ENCODE measurements at regions not wholly inside any gene's neighbourhood (a gene's known extent, or its start where the extent isn't known, plus 50 kb on each side); places are given as distances from the start of the nearest gene placed in this dataset.
"Not testable (repeated sequence)": the region's sequence is repeated elsewhere in the genome, so short reads cannot be mapped to it uniquely, and the experiment has no call there.

- DNase-seq (ENCODE audit: low read depth) = no peak
These were observed 110.7 kb downstream of the UTRN start for GRCh38 chr6:144395826-144396225.

- DNase-seq (ENCODE audit: low read depth) = peak; percentile 36
These were observed 112.0 kb downstream of the UTRN start for GRCh38 chr6:144397141-144397540.

GRCh38 chr6:144400321-144400720 is 115.2 kb downstream of the UTRN start:
- no peak for DNase-seq (ENCODE audit: low read depth)

GRCh38 chr6:144401736-144402733 is 116.9 kb downstream of the UTRN start:
- no peak for DNase-seq (ENCODE audit: low read depth)

GRCh38 chr6:144402750-144403149 is 117.6 kb downstream of the UTRN start:
- DNase-seq (ENCODE audit: low read depth) = no peak

- no peak for DNase-seq (ENCODE audit: low read depth)
These were observed 120.0 kb downstream of the UTRN start for GRCh38 chr6:144405163-144405562.

- DNase-seq (ENCODE audit: low read depth) = no peak
These were observed 121.7 kb downstream of the UTRN start for GRCh38 chr6:144406796-144407195.

GRCh38 chr6:144408161-144408560 is 123.0 kb downstream of the UTRN start:
- peak; percentile 77 for DNase-seq (ENCODE audit: low read depth)

- no peak for DNase-seq (ENCODE audit: low read depth)
These were observed 124.9 kb downstream of the UTRN start for GRCh38 chr6:144410059-144410458.

- DNase-seq (ENCODE audit: low read depth) = not testable (repeated sequence)
These were observed 125.4 kb downstream of the UTRN start for GRCh38 chr6:144410574-144410973.

GRCh38 chr6:144411531-144412165 is 126.5 kb downstream of the UTRN start:
- no peak for DNase-seq (ENCODE audit: low read depth)

- DNase-seq (ENCODE audit: low read depth) = no peak
These were observed 128.3 kb downstream of the UTRN start for GRCh38 chr6:144413418-144413817.

- DNase-seq (ENCODE audit: low read depth) = peak; percentile 70
These were observed 129.9 kb downstream of the UTRN start for GRCh38 chr6:144415014-144415413.

GRCh38 chr6:144415835-144416237 is 130.7 kb downstream of the UTRN start:
- DNase-seq (ENCODE audit: low read depth) = peak; percentile 12

- no peak for DNase-seq (ENCODE audit: low read depth)
These were observed 131.1 kb downstream of the UTRN start for GRCh38 chr6:144416244-144416643.

GRCh38 chr6:144416773-144417172 is 131.6 kb downstream of the UTRN start:
- no peak for DNase-seq (ENCODE audit: low read depth)

GRCh38 chr6:144417681-144418080 is 132.5 kb downstream of the UTRN start:
- no peak for DNase-seq (ENCODE audit: low read depth)

GRCh38 chr6:144418959-144419545 is 133.9 kb downstream of the UTRN start:
- no peak for DNase-seq (ENCODE audit: low read depth)

- no peak for DNase-seq (ENCODE audit: low read depth)
These were observed 138.0 kb downstream of the UTRN start for GRCh38 chr6:144423167-144423566.

GRCh38 chr6:144429753-144430152 is 144.6 kb downstream of the UTRN start:
- no peak for DNase-seq (ENCODE audit: low read depth)

GRCh38 chr6:144433446-144433845 is 148.3 kb downstream of the UTRN start:
- DNase-seq (ENCODE audit: low read depth) = not testable (repeated sequence)

- DNase-seq (ENCODE audit: low read depth) = peak; percentile 81
These were observed 149.3 kb downstream of the UTRN start for GRCh38 chr6:144434308-144434990.

Measured in fibroblast of gingiva (primary cell).